ENCODE measurements at regions not wholly inside any gene's neighbourhood (a gene's known extent, or its start where the extent isn't known, plus 50 kb on each side); places are given as distances from the start of the nearest gene placed in this dataset.

- no peak for TF ChIP-seq EP300 (IDR thresholded peaks at IDR 0.05)
- TF ChIP-seq CTCF (IDR thresholded peaks at IDR 0.05): no peak
- TF ChIP-seq POLR2AphosphoS5 (IDR thresholded peaks at IDR 0.05): no peak
Measured at GRCh38 chr6:106750946-106751345, 121.6 kb downstream of the QRSL1 start.

All from stomach (tissue), 4 donors.